Psoas muscle (tissue), 7 donors: ENCODE measurements at regions not wholly inside any gene's neighbourhood (a gene's known extent, or its start where the extent isn't known, plus 50 kb on each side); places are given as distances from the start of the nearest gene placed in this dataset.

Experiments
- ATAC-seq, 4 donors: fragments of 200-7000 bp; cut with Tn5 transposase; one replicate each; pipeline ENCODE4 v1.9.1; 2020; ENCODE audit warnings: moderate library complexity in 3 of 4, mild to moderate bottlenecking in 2 of 4
- DNase-seq, 2 donors: peaks; one replicate each; pipeline ENCODE4 v3.0.0-alpha.2; 2020
- H3K27ac ChIP-seq: fragments of 200-600 bp; one replicate; pipeline ENCODE4 v1.8.0; 2022
- H3K27me3 ChIP-seq, 3 donors: fragments of 200-600 bp in 1 of 3; one replicate each; pipeline versions ENCODE4 v1.6.1 to v1.8.0; 2013 to 2022; ENCODE audit warnings: low read length in 2 of 3, mild to moderate bottlenecking in 2 of 3, moderate library complexity in 1 of 3; ENCODE audit not compliant: insufficient read depth in 3 of 3
- H3K36me3 ChIP-seq, 2 donors: fragments of 200-600 bp in 1 of 2; one replicate each; pipeline versions ENCODE4 v1.6.1 to v1.8.0; 2013 to 2022; ENCODE audit warnings: low read depth in 1 of 2, mild to moderate bottlenecking in 1 of 2, moderate library complexity in 1 of 2; ENCODE audit not compliant: insufficient read depth in 1 of 2
- H3K4me1 ChIP-seq: fragments of 200-600 bp; one replicate; pipeline ENCODE4 v1.8.0; 2022
- H3K4me3 ChIP-seq: fragments of 200-600 bp; one replicate; pipeline ENCODE4 v1.8.0; 2022; ENCODE audit warnings: mild to moderate bottlenecking
- H3K9me3 ChIP-seq: fragments of 200-600 bp; one replicate; pipeline ENCODE4 v1.8.0; 2022
- CTCF ChIP-seq: fragments of 200-600 bp; IDR thresholded peaks from one replicate; pipeline ENCODE4 v1.8.0; 2022; ENCODE audit warnings: antibody characterized with exemption
- WGBS, 3 donors: extraction: QIAGEN DNeasy Blood & Tissue Kit; methylation state at CpG; one replicate each; pipeline versions ENCODE4 v1.1.6 to v1.1.7; 2013; 5-methylcytosine and 5-hydroxymethylcytosine counted together
- intact Hi-C, 2 donors: fragments of 100-400 bp; cut with DNase I; formaldehyde crosslinking; loops; one replicate each; pipeline versions ENCODE4 v1.11.0 to v1.14.2; 2022
- donor health status: healthy with polysubstance abuse.
- donor health status: DM: no; HTN: no; CAD: no; lungs with moderate emphysema.
- donor health status: Bipolar disorder and iron deficiency.
- donor health status: healthy.
- donor health status: DM: yes; HTN: yes; CAD: no.
- donor health status: DM: no; HTN: no; CAD: no.
- donor health status: DM: yes; HTN: yes; CAD: no.

GRCh38 chr2:81282151-81282769 is 977.7 kb upstream of the LRRTM1 start:
- intact Hi-C loops: no loop called here
- Histone ChIP-seq H3K27me3 (no peaks in the 10 kb centered on the region), H3K4me1 (no peaks in the 10 kb centered on the region), H3K4me3 (no peak overlapping the region), H3K27ac (no peak overlapping the region), H3K36me3 (no peaks in the 10 kb centered on the region), H3K9me3 (no peaks in the 10 kb centered on the region)
- no peak for TF ChIP-seq CTCF
- WGBS, 3 donors: 71 to 80% (median 78%) methylated on average over 2 of the region's 2 CpGs
- no peak for DNase-seq
- no peak for ATAC-seq

DNA sequence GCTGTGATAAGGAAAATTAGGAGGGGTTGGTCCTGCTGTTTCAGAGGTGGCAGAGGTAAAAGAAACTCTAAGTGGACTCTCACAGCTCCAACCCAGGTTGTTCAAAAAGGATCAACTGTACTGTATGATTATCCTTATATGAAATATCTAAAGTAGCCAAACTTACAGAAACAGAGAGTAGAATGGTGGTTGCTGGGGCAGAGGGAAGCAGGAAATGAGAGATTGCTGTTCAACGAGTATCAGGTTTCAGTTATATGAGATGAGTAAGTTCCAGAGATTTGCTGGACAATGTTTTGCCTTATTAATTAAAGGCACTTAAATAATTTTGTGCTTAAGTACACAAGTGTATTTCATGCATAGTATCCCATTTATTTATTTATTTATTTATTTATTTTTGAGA is 972.0 kb upstream of the LRRTM1 start:
- 72 to 77% (median 77%) methylated on average over 1 of the region's 1 CpG for WGBS, 3 donors
- no peak for ATAC-seq
- TF ChIP-seq CTCF: no peak

GRCh38 chr2:81266106-81266505 is 961.6 kb upstream of the LRRTM1 start:
- H3K9me3 ChIP-seq: peaks cover 4% of the 10 kb centered on the region
- H3K27ac ChIP-seq: no peak overlapping the region
- ATAC-seq: no peak
- no peak for DNase-seq
- no peaks in the 10 kb centered on the region for H3K36me3 ChIP-seq
- no peak overlapping the region for H3K4me3 ChIP-seq
- no peaks in the 10 kb centered on the region for H3K4me1 ChIP-seq
- 6 to 11% (median 10%) methylated on average over 1 of the region's 1 CpG for WGBS, 3 donors
- TF ChIP-seq CTCF: no peak
- H3K27me3 ChIP-seq: no peaks in the 10 kb centered on the region
- intact Hi-C loops: no loop called here

More for the DNA sequence above, 972.0 kb upstream of the LRRTM1 start:
- Histone ChIP-seq H3K27ac (no peak overlapping the region), H3K4me3 (no peak overlapping the region), H3K4me1 (no peaks in the 10 kb centered on the region), H3K36me3 (no peaks in the 10 kb centered on the region), H3K9me3 (peaks cover 4% of the 10 kb centered on the region), H3K27me3 (no peaks in the 10 kb centered on the region)
- intact Hi-C loops: no loop called here
- no peak for DNase-seq

DNA sequence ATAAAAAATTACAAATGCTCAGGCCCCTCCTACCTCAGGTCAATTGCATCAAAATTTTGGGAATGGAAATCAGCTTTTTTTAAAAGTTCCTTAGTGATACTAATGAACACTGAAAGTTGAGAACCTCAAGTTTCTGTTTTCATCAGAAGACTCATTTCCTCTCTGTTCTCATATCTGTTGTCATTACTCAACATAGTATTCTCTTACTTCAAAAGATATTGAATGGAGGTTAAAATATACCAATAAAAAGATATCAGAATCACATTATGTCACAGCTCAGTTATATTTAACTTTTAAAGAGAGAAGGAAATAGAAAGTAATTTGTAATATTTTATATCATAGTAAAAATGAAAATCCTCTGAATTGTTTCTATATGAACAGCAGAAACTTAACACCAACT is 959.4 kb upstream of the LRRTM1 start:
- Histone ChIP-seq H3K27me3 (no peaks in the 10 kb centered on the region), H3K4me1 (no peaks in the 10 kb centered on the region), H3K9me3 (peaks cover 4% of the 10 kb centered on the region), H3K4me3 (no peak overlapping the region), H3K36me3 (no peaks in the 10 kb centered on the region), H3K27ac (no peak overlapping the region)
- no peak for DNase-seq
- intact Hi-C loops: no loop called here
- no peak for TF ChIP-seq CTCF
- no peak for ATAC-seq

GRCh38 chr2:81260320-81260719 is 955.8 kb upstream of the LRRTM1 start:
- ATAC-seq: no peak
- intact Hi-C loops: no loop called here
- no peak overlapping the region for H3K27ac ChIP-seq
- no peak for DNase-seq
- no peaks in the 10 kb centered on the region for H3K36me3 ChIP-seq
- no peak for TF ChIP-seq CTCF
- H3K4me1 ChIP-seq: no peaks in the 10 kb centered on the region
- no peaks in the 10 kb centered on the region for H3K27me3 ChIP-seq
- H3K9me3 ChIP-seq: no peaks in the 10 kb centered on the region
- 80 to 83% (median 80%) methylated on average over 1 of the region's 1 CpG for WGBS, 3 donors
- H3K4me3 ChIP-seq: no peak overlapping the region
